Loucy (cell line): ENCODE measurements at regions not wholly inside any gene's neighbourhood (a gene's known extent, or its start where the extent isn't known, plus 50 kb on each side); places are given as distances from the start of the nearest gene placed in this dataset.

Experiments
- H2AFZ ChIP-seq: fragments of 200-600 bp; sonication (generic); 2 replicates; pipeline ENCODE4 v1.6.0; 2016; ENCODE audit warnings: antibody characterized with exemption, mild to moderate bottlenecking, low read length, moderate library complexity
- H3F3A ChIP-seq: fragments of 200-600 bp; 2 replicates; pipeline ENCODE4 v1.6.0; 2016; ENCODE audit warnings: antibody characterized with exemption, low read depth, mild to moderate bottlenecking
- H3K27me3 ChIP-seq: fragments of 200-600 bp; sonication (generic); 2 replicates; pipeline ENCODE4 v1.6.1; 2014; ENCODE audit warnings: low read length, mild to moderate bottlenecking; ENCODE audit not compliant: insufficient read depth, poor library complexity, severe bottlenecking
- H3K36me3 ChIP-seq: fragments of 200-600 bp; sonication (generic); 2 replicates; pipeline ENCODE4 v1.6.1; 2016; ENCODE audit warnings: low read length; ENCODE audit not compliant: insufficient read depth
- H3K4me1 ChIP-seq: fragments of 200-600 bp; sonication (generic); 2 replicates; pipeline ENCODE4 v1.5.1; 2014; ENCODE audit warnings: low read length, mild to moderate bottlenecking; ENCODE audit not compliant: insufficient read depth, poor library complexity, severe bottlenecking
- H3K4me2 ChIP-seq: fragments of 200-600 bp; sonication (generic); 2 replicates; pipeline ENCODE4 v1.6.0; 2014; ENCODE audit warnings: antibody characterized with exemption, low read length, low read depth, mild to moderate bottlenecking; ENCODE audit not compliant: poor library complexity, severe bottlenecking
- H3K4me3 ChIP-seq: fragments of 200-600 bp; sonication (generic); 2 replicates; pipeline ENCODE4 v1.5.1; 2014; ENCODE audit warnings: low read length, mild to moderate bottlenecking, mixed read lengths; ENCODE audit not compliant: poor library complexity, severe bottlenecking
- H3K79me2 ChIP-seq: fragments of 200-600 bp; sonication (generic); 2 replicates; pipeline ENCODE4 v1.6.1; 2014; ENCODE audit warnings: low read length; ENCODE audit not compliant: insufficient read depth
- H3K9ac ChIP-seq: fragments of 200-600 bp; sonication (generic); 2 replicates; pipeline ENCODE4 v1.6.0; 2014; ENCODE audit warnings: mild to moderate bottlenecking, low read depth, low read length, moderate library complexity; ENCODE audit not compliant: poor library complexity, severe bottlenecking
- H3K9me2 ChIP-seq: fragments of 200-600 bp; sonication (generic); replicated peaks from 2 replicates; pipeline ENCODE4 v1.6.1; 2016; ENCODE audit warnings: low read depth, low read length, mixed read lengths
- H3K9me3 ChIP-seq: fragments of 200-600 bp; sonication (generic); 2 replicates; pipeline ENCODE4 v1.6.1; 2014; ENCODE audit warnings: mild to moderate bottlenecking, antibody characterized with exemption, low read length, low read depth; ENCODE audit not compliant: insufficient read depth
- H4K20me1 ChIP-seq: fragments of 200-600 bp; sonication (generic); 2 replicates; pipeline ENCODE4 v1.6.0; 2014; ENCODE audit warnings: antibody characterized with exemption, low read length, mild to moderate bottlenecking; ENCODE audit not compliant: insufficient read depth, poor library complexity, severe bottlenecking
- CTCF ChIP-seq: fragments of 200-600 bp; sonication (generic); conservative IDR thresholded peaks from 2 replicates; pipeline ENCODE4 v1.5.1; 2014; ENCODE audit warnings: mild to moderate bottlenecking, antibody characterized with exemption, low read length
- EZH2phosphoT487 ChIP-seq: fragments of 200-600 bp; IDR thresholded peaks from 2 replicates; pipeline ENCODE4 v1.6.1; 2018; ENCODE audit warnings: antibody characterized with exemption, mild to moderate bottlenecking, moderate library complexity, borderline replicate concordance

- no peak overlapping the region for H3K4me3 ChIP-seq
- no peaks in the 10 kb centered on the region for H4K20me1 ChIP-seq
- H3F3A ChIP-seq = peaks cover 6% of the 10 kb centered on the region; the same call in 1 of the 2 replicates
- H3K9ac ChIP-seq = no peak overlapping the region
- no peaks in the 10 kb centered on the region for H3K36me3 ChIP-seq
- H3K9me2 ChIP-seq = no peaks in the 10 kb centered on the region
- no peaks in the 10 kb centered on the region for H3K9me3 ChIP-seq
- H2AFZ ChIP-seq = no peak overlapping the region
- H3K4me2 ChIP-seq = no peak overlapping the region
- no peaks in the 10 kb centered on the region for H3K79me2 ChIP-seq
- no peaks in the 10 kb centered on the region for H3K27me3 ChIP-seq
- H3K4me1 ChIP-seq = peaks cover 7% of the 10 kb centered on the region
- no peak for TF ChIP-seq CTCF
- no peak for TF ChIP-seq EZH2phosphoT487
Observed at GRCh38 chr2:58432491-58433170, 191.5 kb upstream of the FANCL start.

- no peaks in the 10 kb centered on the region for H3K36me3 ChIP-seq
- H3K4me3 ChIP-seq = peak overlapping the region; percentile 17
- no peak overlapping the region for H2AFZ ChIP-seq
- TF ChIP-seq EZH2phosphoT487 = no peak
- TF ChIP-seq CTCF = no peak
- H3K9ac ChIP-seq = no peak overlapping the region
- peaks cover 6% of the 10 kb centered on the region; the same call in 1 of the 2 replicates for H3F3A ChIP-seq
- H3K9me3 ChIP-seq = no peaks in the 10 kb centered on the region
- peaks cover 12% of the 10 kb centered on the region for H3K4me1 ChIP-seq
- H3K27me3 ChIP-seq = no peaks in the 10 kb centered on the region
- H3K4me2 ChIP-seq = peak overlapping the region; percentile 8
- no peaks in the 10 kb centered on the region for H3K79me2 ChIP-seq
- no peaks in the 10 kb centered on the region for H3K9me2 ChIP-seq
- no peaks in the 10 kb centered on the region for H4K20me1 ChIP-seq
Observed at GRCh38 chr2:58429014-58429875, 188.1 kb upstream of the FANCL start.

- TF ChIP-seq CTCF = no peak
- no peak for TF ChIP-seq EZH2phosphoT487
- Histone ChIP-seq H3K9me3 (no peaks in the 10 kb centered on the region), H3F3A (peaks cover 6% of the 10 kb centered on the region; the same call in 1 of the 2 replicates), H3K4me1 (peaks cover 12% of the 10 kb centered on the region), H3K4me3 (peak overlapping the region; percentile 84), H3K27me3 (no peaks in the 10 kb centered on the region), H3K36me3 (no peaks in the 10 kb centered on the region), H3K4me2 (peak overlapping the region; percentile 77), H4K20me1 (no peaks in the 10 kb centered on the region), H2AFZ (peak overlapping the region; percentile 100), H3K9ac (peak overlapping the region; percentile 91), H3K9me2 (no peaks in the 10 kb centered on the region), H3K79me2 (no peaks in the 10 kb centered on the region)
Observed at GRCh38 chr2:58428096-58429013, 187.2 kb upstream of the FANCL start.
